IMR-90 (cell line): ENCODE measurements at regions not wholly inside any gene's neighbourhood (a gene's known extent, or its start where the extent isn't known, plus 50 kb on each side); places are given as distances from the start of the nearest gene placed in this dataset.
"Not testable (repeated sequence)": the region's sequence is repeated elsewhere in the genome, so short reads cannot be mapped to it uniquely, and the experiment has no call there.

Source experiments
- ATAC-seq: fragments of 200-7000 bp; cut with Tn5 transposase; 2 replicates; pipeline ENCODE4 v1.9.1; 2020; ENCODE audit warnings: low read depth, mild to moderate bottlenecking, moderate library complexity
- BruUV-seq: library from RNA; stranded (reverse); fragments of 400-500 nt; replicated peaks from 2 replicates; lab custom pipeline; 2021; lab: Mats Ljungman, UMichigan
- CTCF ChIA-PET: fragments of 300-600 bp; formaldehyde crosslinking; extraction: SDS; loops from one replicate; lab custom pipeline; 2021; ENCODE audit warnings: antibody characterized with exemption; lab: Yijun Ruan, JAX
- POLR2A ChIA-PET: fragments of 300-600 bp; sonication (Branson Sonifier 250); formaldehyde crosslinking; loops from one replicate; lab custom pipeline; 2022; ENCODE audit warnings: antibody characterized with exemption; ENCODE audit not compliant: unreplicated experiment; lab: Charles Lee
- DNase-seq: peaks from one replicate; pipeline ENCODE4 v3.0.0; 2013
- H2AFZ ChIP-seq: replicated peaks from 2 replicates; pipeline ENCODE3; 2013; ENCODE audit warnings: low read length, mild to moderate bottlenecking; ENCODE audit not compliant: poor library complexity
- H2AK5ac ChIP-seq: 2 replicates; pipeline ENCODE4 v1.6.1; 2013; ENCODE audit warnings: low read depth, low read length, inconsistent platforms
- H2AK9ac ChIP-seq: replicated peaks from 2 replicates; pipeline ENCODE3; 2013; ENCODE audit warnings: mild to moderate bottlenecking, low read depth, low read length, moderate library complexity; ENCODE audit not compliant: poor library complexity
- H2BK120ac ChIP-seq: 2 replicates; pipeline ENCODE4 v1.6.1; 2013; ENCODE audit warnings: low read depth, low read length, inconsistent platforms
- H2BK15ac ChIP-seq: 3 replicates; pipeline ENCODE4 v1.6.1; 2013; ENCODE audit warnings: low read depth, low read length, inconsistent platforms
- H2BK20ac ChIP-seq: 2 replicates; pipeline ENCODE4 v1.6.1; 2013; ENCODE audit warnings: low read depth, mild to moderate bottlenecking, inconsistent platforms, low read length, moderate library complexity
- H2BK5ac ChIP-seq: 2 replicates; pipeline ENCODE4 v1.6.1; 2013; ENCODE audit warnings: mild to moderate bottlenecking, low read depth, low read length, inconsistent platforms; ENCODE audit not compliant: poor library complexity, severe bottlenecking
- H3K14ac ChIP-seq: replicated peaks from 2 replicates; pipeline ENCODE4 v1.6.1; 2013; ENCODE audit warnings: low read depth, low read length, inconsistent platforms
- H3K18ac ChIP-seq: 2 replicates; pipeline ENCODE4 v1.6.1; 2013; ENCODE audit warnings: low read depth, low read length, control low read depth
- H3K23ac ChIP-seq: 2 replicates; pipeline ENCODE4 v1.6.1; 2013; ENCODE audit warnings: low read depth, low read length, inconsistent platforms
- H3K27ac ChIP-seq: 2 replicates; pipeline ENCODE4 v1.5.1; 2013; ENCODE audit warnings: mild to moderate bottlenecking, control low read depth, low read length; ENCODE audit not compliant: insufficient read depth
- H3K27me3 ChIP-seq: 2 replicates; pipeline ENCODE4 v1.6.1; 2013; ENCODE audit warnings: low read length; ENCODE audit not compliant: control insufficient read depth, insufficient read depth
- H3K36me3 ChIP-seq: 2 replicates; pipeline ENCODE4 v1.6.1; 2013; ENCODE audit warnings: low read length, mixed read lengths; ENCODE audit not compliant: control insufficient read depth, insufficient read depth
- H3K4ac ChIP-seq: 2 replicates; pipeline ENCODE4 v1.6.1; 2013; ENCODE audit warnings: low read depth, low read length, inconsistent platforms
- H3K4me1 ChIP-seq: 2 replicates; pipeline ENCODE4 v1.6.1; 2013; ENCODE audit warnings: low read length, mixed read lengths; ENCODE audit not compliant: control insufficient read depth, insufficient read depth
- H3K4me2 ChIP-seq: 2 replicates; pipeline ENCODE4 v1.6.1; 2013; ENCODE audit warnings: low read depth, mild to moderate bottlenecking, control low read depth, low read length, moderate library complexity
- H3K4me3 ChIP-seq: 2 replicates; pipeline ENCODE4 v1.5.1; 2013; ENCODE audit warnings: low read depth, mild to moderate bottlenecking, control low read depth, low read length, moderate library complexity; ENCODE audit not compliant: insufficient read depth
- H3K56ac ChIP-seq: 2 replicates; pipeline ENCODE4 v1.6.1; 2013; ENCODE audit warnings: low read length, inconsistent platforms; ENCODE audit not compliant: insufficient read depth; ENCODE audit errors: extremely low read depth
- H3K79me1 ChIP-seq, 2 experiments: 2 replicates each; pipeline ENCODE4 v1.6.1; 2013; ENCODE audit warnings: low read length in 2 of 2, inconsistent platforms in 1 of 2, low read depth in 1 of 2
- H3K9ac ChIP-seq: 2 replicates; pipeline ENCODE4 v1.6.1; 2013; ENCODE audit warnings: low read depth, low read length, control low read depth
- H3K9me1 ChIP-seq: 2 replicates; pipeline ENCODE4 v1.6.1; 2013; ENCODE audit warnings: low read length, inconsistent platforms; ENCODE audit not compliant: insufficient read depth
- H3K9me3 ChIP-seq: 2 replicates; pipeline ENCODE4 v1.6.1; 2013; ENCODE audit warnings: low read length; ENCODE audit not compliant: control insufficient read depth, insufficient read depth
- H4K20me1 ChIP-seq: 2 replicates; pipeline ENCODE4 v1.6.1; 2013; ENCODE audit warnings: low read length, inconsistent platforms; ENCODE audit not compliant: insufficient read depth
- H4K5ac ChIP-seq: 2 replicates; pipeline ENCODE4 v1.6.1; 2013; ENCODE audit warnings: mild to moderate bottlenecking, low read depth, low read length, control low read depth
- H4K8ac ChIP-seq, 2 experiments: 2 replicates each; pipeline ENCODE4 v1.6.1; 2013; ENCODE audit warnings: low read depth in 2 of 2, low read length in 2 of 2, control low read depth in 1 of 2, inconsistent platforms in 1 of 2
- H4K91ac ChIP-seq: 2 replicates; pipeline ENCODE4 v1.6.1; 2013; ENCODE audit warnings: low read depth, low read length, inconsistent platforms; ENCODE audit not compliant: insufficient read depth
- WGBS, 2 experiments: methylation state at CpG; one replicate each; pipeline versions ENCODE4 v1.1.5 to v1.1.7; 2013; ENCODE audit warnings: missing lambda C conversion rate in 2 of 2; ENCODE audit not compliant: insufficient read length in 1 of 2; ENCODE audit errors: extremely low coverage in 2 of 2; 5-methylcytosine and 5-hydroxymethylcytosine counted together
- dilution Hi-C: fragments of 300-500 bp; cut with HindIII; formaldehyde crosslinking; loops from one replicate; pipeline ENCODE4 v1.14.3; 2018; ENCODE audit warnings: low sequenced_read_pairs; ENCODE audit not compliant: unreplicated experiment
- in situ Hi-C: fragments of 300-500 bp; cut with MboI; formaldehyde crosslinking; loops from 3 replicates; pipeline ENCODE4 v1.14.3; 2019; ENCODE audit warnings: low sequenced_read_pairs, inconsistent platforms, mixed read lengths
- intact Hi-C: fragments of 100-400 bp; cut with micrococcal nuclease; formaldehyde crosslinking; loops from 2 replicates; pipeline ENCODE4 v1.10.0; 2022

DNA sequence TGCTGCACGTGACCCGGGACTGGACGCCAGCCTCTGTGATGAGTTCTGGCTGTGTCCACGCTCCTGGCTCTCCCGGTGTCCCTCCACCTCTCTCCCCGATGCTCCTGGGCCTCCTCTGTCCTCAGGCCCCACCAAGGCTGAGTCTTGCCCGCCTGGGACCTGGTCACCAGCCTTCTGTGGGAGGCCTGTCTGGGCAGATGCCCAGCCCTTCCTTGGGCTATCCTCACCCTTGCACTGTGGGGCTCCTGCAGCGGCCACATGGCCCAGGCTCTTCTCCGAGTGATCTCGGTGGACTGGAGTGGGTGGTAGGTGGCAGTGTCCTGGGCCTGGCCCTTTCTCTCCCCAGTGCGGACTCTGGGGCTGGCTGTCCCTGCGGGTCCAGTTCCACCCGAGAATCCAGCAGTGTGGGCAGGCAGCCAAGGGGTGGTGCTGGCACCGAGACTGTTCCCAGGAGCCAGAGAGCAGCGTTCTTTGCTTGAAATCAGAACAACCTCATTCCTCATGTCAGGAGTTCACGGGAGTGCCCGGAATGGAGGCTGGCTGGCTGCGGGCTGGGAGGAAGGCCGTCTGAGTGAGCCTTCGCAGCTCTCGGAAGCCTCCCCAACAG, 94.6 kb downstream of the TMEM121 start:
- H3K9ac ChIP-seq, ATAC-seq, in situ Hi-C loops, H2BK15ac ChIP-seq, intact Hi-C loops, POLR2A ChIA-PET, H2AK9ac ChIP-seq, dilution Hi-C loops, H4K5ac ChIP-seq, H3K56ac ChIP-seq, H3K4me1 ChIP-seq, CTCF ChIA-PET, H3K27me3 ChIP-seq, H3K27ac ChIP-seq, H3K36me3 ChIP-seq, H2AFZ ChIP-seq, DNase-seq, H3K14ac ChIP-seq, H3K4me3 ChIP-seq, H3K4me2 ChIP-seq, H3K9me1 ChIP-seq, H3K4ac ChIP-seq, H4K8ac ChIP-seq, H3K23ac ChIP-seq, H2AK5ac ChIP-seq, H2BK20ac ChIP-seq, H4K20me1 ChIP-seq, H4K91ac ChIP-seq, BruUV-seq, H2BK120ac ChIP-seq, H3K18ac ChIP-seq, H2BK5ac ChIP-seq, H3K79me1 ChIP-seq: not testable (repeated sequence)
- H3K9me3 ChIP-seq: peaks cover 15% of the 10 kb centered on the region
- WGBS, 2 experiments: no CpG with 5 or more reads among the region's 21 CpGs

DNA sequence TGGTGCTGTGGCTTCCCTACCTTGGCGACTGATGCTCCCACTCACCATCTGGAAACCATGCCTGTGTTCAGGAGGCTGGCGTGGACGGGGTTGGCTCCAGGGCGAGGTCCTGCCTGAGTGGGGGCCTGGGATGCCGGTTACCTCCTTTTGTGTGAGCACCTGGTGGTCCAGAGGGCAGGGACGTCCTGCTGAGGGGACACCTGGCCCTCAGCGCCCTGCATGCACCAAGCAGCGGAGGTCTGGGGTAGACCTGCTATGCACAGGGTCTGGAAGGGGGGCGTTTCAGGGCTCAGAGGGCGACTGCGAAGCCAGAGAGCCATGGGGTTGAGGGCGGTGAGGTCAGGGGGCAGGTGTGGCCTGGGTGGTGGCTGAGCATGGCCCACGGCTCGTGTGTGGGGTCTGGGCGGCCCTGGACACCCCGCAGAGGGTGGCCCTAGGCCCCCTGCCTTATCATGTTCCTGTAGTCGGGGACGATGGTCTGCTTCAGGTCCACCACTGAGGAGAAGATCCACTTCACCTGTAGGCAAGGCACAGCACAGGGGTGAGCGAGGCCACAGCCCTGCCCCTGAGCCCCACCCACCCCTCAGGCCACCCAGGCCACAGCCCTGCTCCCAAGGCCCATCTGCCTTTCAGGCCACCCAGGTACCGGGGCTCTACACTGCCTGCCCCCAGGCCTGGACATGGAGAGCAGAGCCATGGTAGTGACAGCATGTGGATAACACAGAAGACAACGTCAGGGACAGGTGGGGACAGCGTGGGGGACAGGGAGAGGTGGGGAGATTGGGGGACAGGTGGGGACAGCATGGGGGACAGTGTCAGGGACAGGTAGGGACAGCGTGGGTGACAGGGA, 95.3 kb downstream of the TMEM121 start:
- H3K14ac ChIP-seq, ATAC-seq, H2BK20ac ChIP-seq, H3K9ac ChIP-seq, H4K8ac ChIP-seq, dilution Hi-C loops, H2BK120ac ChIP-seq, DNase-seq, H2AFZ ChIP-seq, BruUV-seq, H3K9me1 ChIP-seq, H4K5ac ChIP-seq, H3K27ac ChIP-seq, H3K23ac ChIP-seq, H3K79me1 ChIP-seq, H3K56ac ChIP-seq, H2AK5ac ChIP-seq, H3K27me3 ChIP-seq, H3K36me3 ChIP-seq, POLR2A ChIA-PET, H4K91ac ChIP-seq, H3K4me3 ChIP-seq, intact Hi-C loops, in situ Hi-C loops, H3K18ac ChIP-seq, H4K20me1 ChIP-seq, H2BK15ac ChIP-seq, H2AK9ac ChIP-seq, H3K4me2 ChIP-seq, H3K4ac ChIP-seq, H2BK5ac ChIP-seq, H3K4me1 ChIP-seq, CTCF ChIA-PET: not testable (repeated sequence)
- peaks cover 15% of the 10 kb centered on the region for H3K9me3 ChIP-seq
- WGBS, 2 experiments: 47% methylated on average over 3 of the region's 23 CpGs; no CpG with 5 or more reads in 1 of the 2 experiments
